ENCODE measurements at regions not wholly inside any gene's neighbourhood (a gene's known extent, or its start where the extent isn't known, plus 50 kb on each side); places are given as distances from the start of the nearest gene placed in this dataset.
"Not testable (repeated sequence)": the region's sequence is repeated elsewhere in the genome, so short reads cannot be mapped to it uniquely, and the experiment has no call there.

DNA sequence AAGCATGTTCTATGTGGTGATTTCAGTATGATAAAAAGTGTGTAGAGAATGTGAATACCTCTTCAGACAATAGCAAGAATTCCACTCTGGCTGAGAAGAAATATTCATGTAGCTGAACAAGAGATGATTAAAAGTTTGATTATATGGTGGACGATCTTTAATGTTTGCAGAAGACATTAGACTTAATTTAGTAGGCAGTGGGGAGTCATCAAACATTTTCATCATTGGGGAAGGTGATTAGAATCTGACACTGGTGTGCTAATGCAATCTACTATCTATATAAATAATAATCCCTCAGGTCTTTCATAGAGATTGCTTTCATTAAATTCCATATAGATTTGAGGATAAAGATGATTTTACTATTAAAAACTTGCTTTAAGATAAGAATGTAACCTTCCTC, 761.0 kb downstream of the SOCS6 start:
- no peak for DNase-seq (ENCODE audit: extremely low spot score)
- TF ChIP-seq, protein P1, sequence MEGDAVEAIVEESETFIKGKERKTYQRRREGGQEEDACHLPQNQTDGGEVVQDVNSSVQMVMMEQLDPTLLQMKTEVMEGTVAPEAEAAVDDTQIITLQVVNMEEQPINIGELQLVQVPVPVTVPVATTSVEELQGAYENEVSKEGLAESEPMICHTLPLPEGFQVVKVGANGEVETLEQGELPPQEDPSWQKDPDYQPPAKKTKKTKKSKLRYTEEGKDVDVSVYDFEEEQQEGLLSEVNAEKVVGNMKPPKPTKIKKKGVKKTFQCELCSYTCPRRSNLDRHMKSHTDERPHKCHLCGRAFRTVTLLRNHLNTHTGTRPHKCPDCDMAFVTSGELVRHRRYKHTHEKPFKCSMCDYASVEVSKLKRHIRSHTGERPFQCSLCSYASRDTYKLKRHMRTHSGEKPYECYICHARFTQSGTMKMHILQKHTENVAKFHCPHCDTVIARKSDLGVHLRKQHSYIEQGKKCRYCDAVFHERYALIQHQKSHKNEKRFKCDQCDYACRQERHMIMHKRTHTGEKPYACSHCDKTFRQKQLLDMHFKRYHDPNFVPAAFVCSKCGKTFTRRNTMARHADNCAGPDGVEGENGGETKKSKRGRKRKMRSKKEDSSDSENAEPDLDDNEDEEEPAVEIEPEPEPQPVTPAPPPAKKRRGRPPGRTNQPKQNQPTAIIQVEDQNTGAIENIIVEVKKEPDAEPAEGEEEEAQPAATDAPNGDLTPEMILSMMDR (IDR thresholded peaks at IDR 0.05; ENCODE audit: control extremely low read depth, extremely low read depth, low read depth, missing control alignments): no peak
- ChIA-PET CTCF (no interaction called here), POLR2A (no interaction called here)

DNA sequence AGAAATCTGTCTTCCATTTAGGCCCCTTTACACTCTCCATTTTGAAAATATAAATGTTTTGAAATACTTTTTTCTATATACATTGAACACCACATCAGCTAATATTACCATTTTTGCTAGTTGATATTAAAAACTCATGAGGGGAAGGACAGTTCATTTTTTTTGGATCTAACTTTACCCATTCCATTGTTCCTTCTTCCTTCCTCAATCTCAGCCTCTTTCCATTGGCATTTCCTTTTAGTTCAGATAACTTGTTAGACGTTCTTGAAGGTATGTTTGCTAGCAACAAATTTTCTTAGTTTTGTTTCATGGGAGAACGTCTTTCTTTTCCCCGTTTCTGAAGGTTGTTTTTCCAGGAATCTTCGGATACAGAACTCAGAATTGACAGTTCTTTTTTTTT, 759.0 kb downstream of the SOCS6 start:
- DNase-seq (ENCODE audit: extremely low spot score): no peak

DNA sequence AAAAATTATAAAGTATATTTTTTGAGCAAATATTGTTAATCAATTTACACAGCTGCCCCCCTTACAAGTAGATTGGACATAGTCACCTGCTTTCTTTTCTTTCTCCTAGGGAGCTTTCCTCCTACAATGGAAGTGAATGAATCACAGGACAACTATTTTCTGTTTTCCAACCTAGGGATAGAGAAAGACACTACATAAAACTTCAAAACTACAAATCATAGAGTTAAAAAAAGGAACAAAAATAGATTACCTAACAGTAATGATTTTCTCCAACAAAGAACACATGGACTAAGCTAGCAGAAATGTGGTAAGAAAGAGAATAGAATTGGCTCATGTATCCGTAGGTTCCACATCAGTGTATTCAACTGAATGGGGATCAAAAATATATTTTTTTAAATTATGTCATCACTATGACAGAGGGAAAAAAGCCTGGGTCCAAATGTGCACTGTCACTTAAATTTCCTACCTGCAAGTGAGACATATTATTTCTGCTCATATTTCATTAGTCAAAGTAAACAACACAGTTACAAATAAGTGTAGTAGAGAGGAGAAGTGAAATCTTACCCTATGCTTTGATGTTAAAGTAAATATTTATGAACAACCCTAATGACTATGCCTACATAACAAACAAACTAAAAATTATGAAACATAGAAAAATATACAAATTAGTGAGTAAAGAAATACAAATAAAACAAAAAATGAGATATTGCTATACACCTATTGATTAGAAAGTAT, 756.7 kb downstream of the SOCS6 start:
- ChIA-PET POLR2A (no interaction called here), CTCF (no interaction called here)
- TF ChIP-seq, protein P1 (IDR thresholded peaks at IDR 0.05; ENCODE audit: control extremely low read depth, extremely low read depth, low read depth, missing control alignments): no peak
- no peak for DNase-seq (ENCODE audit: extremely low spot score)

More for the DNA sequence above, 759.0 kb downstream of the SOCS6 start:
- ChIA-PET CTCF (no interaction called here), POLR2A (no interaction called here)
- TF ChIP-seq, protein P1 (IDR thresholded peaks at IDR 0.05; ENCODE audit: control extremely low read depth, extremely low read depth, low read depth, missing control alignments): no peak

DNA sequence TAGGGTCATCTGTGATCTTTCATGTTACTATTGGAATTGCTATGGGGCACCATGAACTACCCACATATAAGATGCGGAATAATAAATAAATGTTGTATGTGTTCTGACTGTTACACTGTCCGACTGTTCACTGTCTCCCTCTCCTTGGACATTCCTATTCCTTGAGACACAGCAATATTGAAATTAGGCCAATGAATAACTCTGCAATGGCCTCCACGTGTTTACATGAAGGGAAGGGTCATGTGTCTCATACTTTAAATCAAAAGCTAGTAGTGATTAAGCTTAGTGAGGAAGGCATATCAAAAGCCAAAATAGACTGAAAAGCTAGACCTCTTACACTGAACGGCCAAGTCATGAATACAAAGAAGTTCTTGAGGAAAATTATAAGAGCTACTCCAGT, 751.3 kb downstream of the SOCS6 start:
- ChIA-PET CTCF (interaction anchor here (1.2 to 1.3 kb wide), 2 partner anchors 12 to 41 kb away, joined by 3 to 5 read pairs; no protein-coding TSS in a partner anchor), POLR2A (no interaction called here)

DNA sequence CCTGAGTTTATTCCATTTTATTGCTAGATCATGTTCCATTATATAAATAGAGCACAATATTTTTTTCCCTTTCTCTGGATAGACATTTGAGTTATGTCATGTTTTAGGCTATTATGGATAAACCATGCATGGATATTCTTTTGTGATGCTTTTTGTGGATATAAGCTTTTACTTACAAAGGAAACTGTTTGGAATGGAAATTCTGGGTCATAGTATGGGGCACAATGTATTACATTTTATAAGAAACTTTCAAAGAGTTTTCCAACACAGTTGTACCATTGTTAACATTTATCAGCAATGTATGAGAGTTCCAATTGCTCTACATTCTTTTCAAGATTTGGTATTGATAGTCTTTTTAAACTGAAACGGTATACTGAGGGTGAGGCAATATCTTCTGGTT, 749.4 kb downstream of the SOCS6 start:
- ChIA-PET POLR2A (no interaction called here), CTCF (interaction anchor here (1.3 kb wide), 1 partner anchor 9 kb away, joined by 4 read pairs; no protein-coding TSS in a partner anchor)
- TF ChIP-seq, protein P1 (IDR thresholded peaks at IDR 0.05; ENCODE audit: control extremely low read depth, extremely low read depth, low read depth, missing control alignments): no peak
- no peak for DNase-seq (ENCODE audit: extremely low spot score)

More for the DNA sequence above, 751.3 kb downstream of the SOCS6 start:
- TF ChIP-seq, protein P1 (IDR thresholded peaks at IDR 0.05; ENCODE audit: control extremely low read depth, extremely low read depth, low read depth, missing control alignments): no peak
- DNase-seq (ENCODE audit: extremely low spot score): no peak

DNA sequence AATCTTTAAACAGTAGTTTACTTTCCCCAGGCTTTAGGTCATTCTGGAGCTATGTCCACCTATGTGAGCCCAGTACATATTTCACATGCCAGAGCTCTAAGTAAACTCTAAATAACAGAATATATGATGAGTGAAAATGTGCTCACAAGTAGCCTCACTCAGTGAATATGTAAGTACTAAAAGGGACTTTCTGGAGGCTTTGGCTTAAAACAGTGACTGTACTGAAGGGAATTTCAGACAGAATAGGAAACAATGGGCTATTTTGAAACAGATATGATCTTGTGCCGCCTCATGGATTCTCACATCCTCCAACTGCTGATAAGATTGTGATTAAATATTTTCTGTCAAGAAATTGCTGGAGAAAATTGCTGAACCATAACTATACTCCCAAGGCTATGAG, 747.9 kb downstream of the SOCS6 start:
- ChIA-PET POLR2A (no interaction called here), CTCF (no interaction called here)
- DNase-seq (ENCODE audit: extremely low spot score): no peak
- TF ChIP-seq, protein P1 (IDR thresholded peaks at IDR 0.05; ENCODE audit: control extremely low read depth, extremely low read depth, low read depth, missing control alignments): no peak

DNA sequence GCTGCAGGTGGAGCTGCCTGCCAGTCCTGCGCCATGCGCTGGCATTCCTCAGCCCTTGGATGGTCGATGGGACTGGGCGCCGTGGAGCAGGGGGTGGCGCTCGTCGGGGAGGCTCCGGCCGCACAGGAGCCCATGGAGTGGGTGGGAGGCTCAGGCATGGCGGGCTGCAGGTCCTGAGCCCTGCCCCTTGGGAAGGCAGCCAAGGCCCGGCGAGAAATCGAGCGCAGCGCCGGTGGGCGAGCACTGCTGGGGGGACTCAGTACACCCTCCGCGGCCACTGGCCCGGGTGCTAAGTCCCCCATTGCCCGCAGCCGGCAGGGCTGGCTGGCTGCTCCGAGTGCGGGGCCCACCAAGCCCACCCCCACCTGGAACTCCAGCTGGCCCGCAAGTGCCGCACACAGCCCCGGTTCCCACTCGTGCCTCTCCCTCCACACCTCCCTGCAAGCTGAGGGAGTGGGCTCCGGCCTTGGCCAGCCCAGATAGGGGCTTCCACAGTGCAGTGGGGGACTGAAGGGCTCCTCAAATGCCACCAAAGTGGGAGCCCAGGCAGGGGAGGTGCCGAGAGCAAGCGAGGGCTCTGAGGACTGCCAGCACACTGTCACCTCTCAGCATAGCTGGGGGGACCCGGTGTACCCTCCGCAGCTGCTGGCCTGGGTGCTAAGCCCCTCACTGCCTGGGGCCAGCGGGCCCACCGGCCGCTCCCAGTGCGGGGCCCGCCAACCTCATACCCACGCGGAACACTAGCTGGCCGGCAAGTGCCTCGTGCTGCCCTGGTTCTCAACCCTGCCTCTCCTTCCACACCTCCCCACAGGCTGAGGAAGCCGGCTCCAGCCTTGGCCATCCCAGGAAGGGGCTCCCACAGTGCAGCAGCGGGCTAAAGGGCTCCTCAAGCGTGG, 742.7 kb downstream of the SOCS6 start:
- DNase-seq (ENCODE audit: extremely low spot score); POLR2A ChIA-PET: not testable (repeated sequence)
- CTCF ChIA-PET: interaction anchor here (1.2 kb wide), 1 partner anchor 39 kb away, joined by 3 read pairs; no protein-coding TSS in a partner anchor

DNA sequence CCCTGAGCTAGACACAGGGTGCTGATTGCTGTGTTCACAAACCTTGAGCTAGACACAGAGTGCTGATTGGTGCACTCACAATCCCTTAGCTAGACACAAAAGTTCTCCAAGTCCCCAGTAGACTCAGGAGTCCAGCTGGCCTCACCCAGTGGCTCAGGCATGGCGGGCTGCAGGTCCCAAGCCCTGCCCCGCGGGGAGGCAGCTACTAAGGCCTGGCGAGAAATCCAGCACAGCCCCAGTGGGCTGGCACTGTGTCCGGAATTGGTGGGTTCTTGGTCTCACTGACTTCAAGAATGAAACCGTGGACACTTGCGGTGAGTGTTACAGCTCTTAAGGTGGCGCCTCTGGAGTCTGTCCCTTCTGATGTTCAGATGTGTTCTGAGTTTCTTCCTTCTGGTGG, 741.2 kb downstream of the SOCS6 start:
- CTCF ChIA-PET: interaction anchor here (1.2 to 1.3 kb wide), 3 partner anchors 19 to 73 kb away, joined by 3 read pairs; no protein-coding TSS in a partner anchor
- POLR2A ChIA-PET; DNase-seq (ENCODE audit: extremely low spot score): not testable (repeated sequence)

All from GM10248 (cell line).